ENCODE measurements at regions not wholly inside any gene's neighbourhood (a gene's known extent, or its start where the extent isn't known, plus 50 kb on each side); places are given as distances from the start of the nearest gene placed in this dataset.
"Not testable (repeated sequence)": the region's sequence is repeated elsewhere in the genome, so short reads cannot be mapped to it uniquely, and the experiment has no call there.

DNA sequence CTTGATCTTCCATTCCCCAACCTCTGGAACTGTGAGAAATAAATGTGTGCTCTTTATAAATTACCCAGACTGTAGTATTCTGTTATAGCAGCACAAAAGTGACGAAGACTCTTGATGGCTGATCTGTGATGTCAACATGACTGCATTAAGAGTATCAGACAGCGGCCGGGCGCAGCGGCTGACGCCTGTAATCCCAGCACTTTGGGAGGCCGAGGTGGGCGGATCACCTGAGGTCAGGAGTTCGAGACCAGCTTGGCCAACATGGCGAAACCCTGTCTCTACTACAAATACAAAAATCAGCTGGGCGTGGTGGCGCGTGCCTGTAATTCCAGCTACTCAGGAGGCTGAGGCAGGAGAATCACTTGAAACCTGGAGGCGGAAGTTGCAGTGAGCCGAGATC is 56.3 kb upstream of the ARL4C start:
- DNase-seq = not testable (repeated sequence)

- peak; percentile 55 for DNase-seq
Observed at GRCh38 chr2:234550511-234551107, 53.7 kb upstream of the ARL4C start.

- no peak for DNase-seq
Observed at GRCh38 chr2:234550056-234550455, 53.2 kb upstream of the ARL4C start.

DNA sequence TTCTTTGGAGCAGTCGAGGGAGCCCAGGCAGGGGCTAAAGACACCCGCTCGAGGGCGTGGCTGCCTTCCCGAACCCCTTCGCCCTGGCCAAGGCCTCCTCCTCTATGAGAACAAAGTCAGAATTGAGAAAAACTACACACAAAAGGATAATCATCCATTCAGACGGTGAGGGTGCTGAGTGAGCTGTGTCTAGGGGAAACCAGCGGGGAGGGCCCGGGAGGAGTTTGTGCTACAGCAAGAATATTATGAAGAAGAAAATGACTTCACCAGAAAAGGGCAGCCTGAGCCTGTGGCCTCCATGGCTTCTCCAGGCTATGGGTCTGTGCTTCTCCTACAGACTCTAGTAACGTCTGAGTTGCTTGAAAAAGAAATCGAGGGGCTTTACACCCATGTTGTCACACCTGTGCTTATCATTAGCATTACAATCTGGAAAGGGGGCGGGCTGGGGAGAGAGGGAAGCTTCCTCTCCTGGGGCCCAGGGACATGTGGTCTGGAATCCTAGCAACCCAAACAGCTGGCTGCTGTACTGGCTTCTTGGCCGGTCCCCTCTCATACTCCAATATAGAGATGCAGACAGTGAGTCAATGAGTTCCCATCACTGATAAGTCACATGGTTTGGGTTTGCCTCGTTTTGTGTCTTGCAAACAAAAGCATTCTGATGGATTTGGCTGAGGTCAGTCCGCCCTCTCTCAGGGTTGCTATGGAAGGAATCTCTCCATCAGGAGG is 52.0 kb upstream of the ARL4C start:
- DNase-seq = no peak

DNA sequence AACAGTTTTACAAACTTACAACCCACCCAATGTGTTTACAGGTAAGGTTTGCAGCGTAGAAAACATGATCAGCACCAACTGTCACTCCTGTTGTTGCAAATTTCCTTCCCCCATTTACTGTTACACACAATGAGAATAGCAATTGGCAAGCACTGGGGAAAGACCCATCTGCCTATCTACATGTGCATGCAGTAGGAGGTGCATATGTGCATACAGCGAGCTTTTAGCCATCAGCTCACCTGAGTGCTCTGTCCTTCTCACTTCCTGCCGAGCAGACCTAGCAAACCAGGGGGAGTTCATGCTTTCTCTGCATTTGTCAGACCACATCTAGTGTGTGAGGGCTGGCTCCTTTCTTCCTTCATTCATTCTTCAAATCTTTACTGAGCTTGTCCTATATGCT is 49.9 kb upstream of the ARL4C start:
- DNase-seq = no peak

Data from NCI-H1092 treated with DMSO at 0.1 percent for 48 hours (cell line).